ENCODE measurements at regions not wholly inside any gene's neighbourhood (a gene's known extent, or its start where the extent isn't known, plus 50 kb on each side); places are given as distances from the start of the nearest gene placed in this dataset.

DNA sequence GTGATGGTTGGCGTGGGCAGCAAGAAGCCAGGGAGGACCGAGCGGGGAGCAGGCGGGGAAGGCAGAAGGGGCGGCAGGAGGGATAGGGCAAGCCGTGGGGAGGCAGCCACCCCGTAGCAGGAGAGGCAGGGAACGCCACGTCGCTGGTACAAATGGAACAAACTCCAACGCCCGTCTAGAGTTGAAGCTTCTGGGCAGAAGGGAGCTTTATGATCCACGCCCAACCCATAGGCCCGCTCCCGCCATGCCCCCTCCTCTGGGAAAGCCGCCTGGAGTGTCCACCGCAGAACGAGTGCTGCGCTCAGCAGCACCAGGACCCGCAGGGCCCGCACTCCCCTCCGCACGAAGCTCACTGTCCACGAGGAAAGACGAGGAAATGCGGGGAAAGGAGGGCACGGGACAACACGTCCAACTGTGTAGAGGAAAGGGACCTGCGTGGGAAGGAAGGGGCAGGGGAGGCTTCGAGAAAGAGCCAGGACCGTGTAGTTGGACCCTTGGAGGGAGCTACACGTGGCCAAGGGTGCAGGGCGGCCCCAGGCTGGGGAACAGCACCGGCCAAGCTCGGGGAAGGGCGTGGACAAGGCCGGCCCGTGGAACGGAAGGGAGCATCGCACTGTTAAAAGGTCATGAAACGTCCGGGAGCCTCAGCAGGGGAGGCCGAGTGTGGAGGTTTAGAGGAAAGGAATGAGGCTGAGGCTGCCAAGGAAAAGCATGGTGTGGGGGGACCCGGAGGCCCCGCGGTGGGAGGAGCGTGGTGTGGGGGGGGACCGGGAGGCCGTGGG, 204.0 kb downstream of the DLL1 start:
- TF ChIP-seq GATA2 (IDR thresholded peaks at IDR 0.05; ENCODE audit: low read depth, low read length) (no peak), GATA3 (IDR thresholded peaks at IDR 0.05; ENCODE audit: low read depth, low read length) (no peak)
